AG09309 (cell line): ENCODE measurements at regions not wholly inside any gene's neighbourhood (a gene's known extent, or its start where the extent isn't known, plus 50 kb on each side); places are given as distances from the start of the nearest gene placed in this dataset.

Source experiments
- DNase-seq: peaks from one replicate; pipeline ENCODE4 v3.0.0-alpha.2; 2010; ENCODE audit warnings: low read depth
- H3K4me3 ChIP-seq: 2 replicates; pipeline ENCODE4 v1.5.1; 2011; ENCODE audit warnings: mild to moderate bottlenecking, low read depth, low read length, moderate library complexity; ENCODE audit not compliant: control insufficient read depth
- CTCF ChIP-seq: IDR thresholded peaks from 2 replicates; pipeline ENCODE4 v1.5.1; 2011; ENCODE audit warnings: mild to moderate bottlenecking, low read depth, low read length, inconsistent platforms; ENCODE audit not compliant: insufficient read depth, control insufficient read depth; ENCODE audit errors: missing control alignments

- no peak for DNase-seq
- TF ChIP-seq CTCF: no peak
- no peak overlapping the region for H3K4me3 ChIP-seq
Observed at GRCh38 chr18:11305507-11305906, 156.1 kb upstream of the PIEZO2 start.

- no peak overlapping the region for H3K4me3 ChIP-seq
- TF ChIP-seq CTCF: no peak
- no peak for DNase-seq
Observed at GRCh38 chr18:11304928-11305327, 155.6 kb upstream of the PIEZO2 start.

DNA sequence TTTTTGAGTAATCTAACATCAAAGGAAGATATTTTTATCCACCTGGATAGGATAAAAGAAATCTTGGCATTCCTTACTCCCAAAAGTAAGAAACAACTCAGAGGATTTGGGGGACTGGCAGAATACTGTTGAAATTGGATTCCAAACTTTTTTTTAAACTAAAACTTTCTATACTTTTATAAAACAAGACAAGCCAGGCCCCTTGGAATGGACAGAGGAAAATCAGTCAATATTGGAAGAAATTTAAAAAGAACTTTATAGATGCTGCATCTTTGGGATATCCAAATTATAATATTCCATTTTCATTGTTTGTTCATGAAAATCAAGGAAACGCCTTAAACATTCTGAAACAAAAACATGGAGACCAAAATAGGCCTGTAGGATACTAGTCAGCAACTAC lies 147.6 kb upstream of the PIEZO2 start:
- DNase-seq: no peak
- H3K4me3 ChIP-seq: no peak overlapping the region
- TF ChIP-seq CTCF: no peak

- TF ChIP-seq CTCF: no peak
- H3K4me3 ChIP-seq: no peak overlapping the region
- no peak for DNase-seq
Observed at GRCh38 chr18:11293794-11294193, 144.4 kb upstream of the PIEZO2 start.

- DNase-seq: no peak
- TF ChIP-seq CTCF: no peak
- H3K4me3 ChIP-seq: no peak overlapping the region
Observed at GRCh38 chr18:11290786-11291185, 141.4 kb upstream of the PIEZO2 start.

GRCh38 chr18:11289248-11289647 lies 139.9 kb upstream of the PIEZO2 start:
- H3K4me3 ChIP-seq: no peak overlapping the region
- no peak for DNase-seq
- TF ChIP-seq CTCF: no peak

DNA sequence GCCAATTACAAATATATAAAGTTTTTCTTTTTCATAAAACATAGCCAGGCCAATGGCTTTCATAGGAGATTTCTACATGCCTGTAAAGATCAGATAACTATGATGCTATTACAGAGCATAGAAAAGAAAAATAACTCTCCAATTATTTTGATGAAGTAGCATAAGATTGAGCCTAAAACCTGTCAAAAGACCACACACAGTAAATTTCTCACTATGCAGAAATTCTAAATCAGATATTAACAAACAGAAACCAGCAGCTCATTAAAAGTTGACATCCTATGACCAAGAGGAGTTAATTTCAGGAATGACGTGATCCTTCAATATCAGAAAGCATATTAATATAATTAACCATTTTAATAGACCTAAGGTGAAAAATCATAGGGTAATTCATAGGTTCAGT lies 139.0 kb upstream of the PIEZO2 start:
- DNase-seq: no peak
- no peak for TF ChIP-seq CTCF
- no peak overlapping the region for H3K4me3 ChIP-seq
